ENCODE measurements at regions not wholly inside any gene's neighbourhood (a gene's known extent, or its start where the extent isn't known, plus 50 kb on each side); places are given as distances from the start of the nearest gene placed in this dataset.

DNA sequence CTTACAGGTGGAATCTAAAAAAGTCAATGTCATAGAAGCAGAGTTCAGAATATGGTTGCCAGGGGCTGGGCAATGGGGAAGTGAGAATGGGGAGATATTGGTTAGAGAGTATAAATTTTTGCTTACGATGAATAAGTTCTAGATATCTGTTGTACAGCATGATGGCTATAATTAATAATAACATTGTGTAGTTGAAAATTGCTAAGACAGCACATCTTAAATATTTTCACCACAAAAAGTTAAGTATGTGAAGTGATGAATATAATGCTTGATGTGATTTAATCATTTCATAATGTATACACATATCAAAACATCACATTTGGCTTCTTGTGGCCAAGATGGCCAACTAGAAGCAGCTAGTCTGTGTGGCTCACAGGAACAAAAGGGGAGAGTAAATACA lies 425.9 kb upstream of the ACO1 start:
- ChIA-PET CTCF (no interaction called here), POLR2A (no interaction called here)
- no peaks in the 10 kb centered on the region for H3K36me3 ChIP-seq (ENCODE audit: control insufficient read depth in 2 of 2, insufficient read depth in 1 of 2, low read length in 2 of 2)
- no peak overlapping the region for H3K27ac ChIP-seq (ENCODE audit: extremely low read depth, low read depth, low read length)
- TF ChIP-seq ZNF354C (tag by site-specific recombination; IDR thresholded peaks at IDR 0.05; ENCODE audit: borderline replicate concordance, low read depth), result no peak
- TF ChIP-seq, protein P1, sequence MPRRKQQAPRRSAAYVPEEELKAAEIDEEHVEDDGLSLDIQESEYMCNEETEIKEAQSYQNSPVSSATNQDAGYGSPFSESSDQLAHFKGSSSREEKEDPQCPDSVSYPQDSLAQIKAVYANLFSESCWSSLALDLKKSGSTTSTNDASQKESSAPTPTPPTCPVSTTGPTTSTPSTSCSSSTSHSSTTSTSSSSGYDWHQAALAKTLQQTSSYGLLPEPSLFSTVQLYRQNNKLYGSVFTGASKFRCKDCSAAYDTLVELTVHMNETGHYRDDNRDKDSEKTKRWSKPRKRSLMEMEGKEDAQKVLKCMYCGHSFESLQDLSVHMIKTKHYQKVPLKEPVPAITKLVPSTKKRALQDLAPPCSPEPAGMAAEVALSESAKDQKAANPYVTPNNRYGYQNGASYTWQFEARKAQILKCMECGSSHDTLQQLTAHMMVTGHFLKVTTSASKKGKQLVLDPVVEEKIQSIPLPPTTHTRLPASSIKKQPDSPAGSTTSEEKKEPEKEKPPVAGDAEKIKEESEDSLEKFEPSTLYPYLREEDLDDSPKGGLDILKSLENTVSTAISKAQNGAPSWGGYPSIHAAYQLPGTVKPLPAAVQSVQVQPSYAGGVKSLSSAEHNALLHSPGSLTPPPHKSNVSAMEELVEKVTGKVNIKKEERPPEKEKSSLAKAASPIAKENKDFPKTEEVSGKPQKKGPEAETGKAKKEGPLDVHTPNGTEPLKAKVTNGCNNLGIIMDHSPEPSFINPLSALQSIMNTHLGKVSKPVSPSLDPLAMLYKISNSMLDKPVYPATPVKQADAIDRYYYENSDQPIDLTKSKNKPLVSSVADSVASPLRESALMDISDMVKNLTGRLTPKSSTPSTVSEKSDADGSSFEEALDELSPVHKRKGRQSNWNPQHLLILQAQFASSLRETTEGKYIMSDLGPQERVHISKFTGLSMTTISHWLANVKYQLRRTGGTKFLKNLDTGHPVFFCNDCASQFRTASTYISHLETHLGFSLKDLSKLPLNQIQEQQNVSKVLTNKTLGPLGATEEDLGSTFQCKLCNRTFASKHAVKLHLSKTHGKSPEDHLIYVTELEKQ (tag by site-specific recombination; IDR thresholded peaks at IDR 0.05; ENCODE audit: borderline replicate concordance), result no peak
- no peak for TF ChIP-seq PBX3 (CRISPR knock-in tag; IDR thresholded peaks at IDR 0.05)
- TF ChIP-seq ZNF366 (tag by site-specific recombination; conservative IDR thresholded peaks at IDR 0.05), result no peak
- TF ChIP-seq ZNF639 (tag by site-specific recombination; IDR thresholded peaks at IDR 0.05), result no peak
- no peak for TF ChIP-seq GLIS1 (tag by site-specific recombination; IDR thresholded peaks at IDR 0.05)
- no peak for TF ChIP-seq OVOL3 (tag by site-specific recombination; IDR thresholded peaks at IDR 0.05)
- TF ChIP-seq ZNF621 (tag by site-specific recombination; IDR thresholded peaks at IDR 0.05), result no peak
- no peak overlapping the region for H3K4me3 ChIP-seq (ENCODE audit: low read depth, low read length)
- no peaks in the 10 kb centered on the region for H3K4me1 ChIP-seq (ENCODE audit: control insufficient read depth, insufficient read depth, low read length)
- H3K9me3 ChIP-seq (ENCODE audit: control insufficient read depth, insufficient read depth, low read depth, low read length), result no peaks in the 10 kb centered on the region

DNA sequence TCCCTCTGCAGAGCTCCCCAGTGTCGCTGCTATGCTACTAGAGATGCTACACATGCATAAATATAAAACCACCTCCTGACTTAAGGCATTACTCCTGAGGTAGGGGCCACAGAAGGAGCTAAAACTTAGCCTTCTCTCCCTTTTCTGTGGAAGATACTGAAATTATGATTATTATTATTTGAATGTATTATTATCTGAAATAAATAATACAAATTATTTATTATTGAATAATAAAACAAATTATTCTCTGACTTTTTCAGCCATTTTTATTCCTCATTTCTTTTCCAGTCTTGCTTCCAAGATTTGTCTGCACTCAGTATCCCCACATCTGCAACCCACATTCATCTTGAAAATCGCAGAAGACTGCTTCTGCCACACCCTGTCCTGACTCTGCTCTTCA lies 414.9 kb upstream of the ACO1 start:
- H3K27ac ChIP-seq (ENCODE audit: extremely low read depth, low read depth, low read length), result no peak overlapping the region
- no peaks in the 10 kb centered on the region for H3K9me3 ChIP-seq (ENCODE audit: control insufficient read depth, insufficient read depth, low read depth, low read length)
- no peaks in the 10 kb centered on the region for H3K36me3 ChIP-seq (ENCODE audit: control insufficient read depth in 2 of 2, insufficient read depth in 1 of 2, low read length in 2 of 2)
- no peak overlapping the region for H3K4me3 ChIP-seq (ENCODE audit: low read depth, low read length)
- TF ChIP-seq SETDB1 (IDR thresholded peaks at IDR 0.05; ENCODE audit: insufficient read length, low read length), result no peak
- no peak for TF ChIP-seq ZNF585B (tag by site-specific recombination; IDR thresholded peaks at IDR 0.05)
- TF ChIP-seq ZBTB21 (tag by site-specific recombination; IDR thresholded peaks at IDR 0.05), result no peak
- no peak for TF ChIP-seq ZNF311 (tag by site-specific recombination; IDR thresholded peaks at IDR 0.05; ENCODE audit: borderline replicate concordance)
- TF ChIP-seq ZNF843 (tag by site-specific recombination; IDR thresholded peaks at IDR 0.05), result no peak
- TF ChIP-seq YY2 (tag by site-specific recombination; IDR thresholded peaks at IDR 0.05), result no peak
- TF ChIP-seq ZNF549 (tag by site-specific recombination; IDR thresholded peaks at IDR 0.05), result no peak
- no peak for TF ChIP-seq ZNF560 (tag by site-specific recombination; IDR thresholded peaks at IDR 0.05; ENCODE audit: borderline replicate concordance)
- no peak for TF ChIP-seq ZNF677 (tag by site-specific recombination; IDR thresholded peaks at IDR 0.05)
- TF ChIP-seq ZNF623 (tag by site-specific recombination; IDR thresholded peaks at IDR 0.05), result no peak
- no peak for TF ChIP-seq ZBTB26 (tag by site-specific recombination; optimal IDR thresholded peaks at IDR 0.05)
- no peak for TF ChIP-seq KLF10 (tag by site-specific recombination; IDR thresholded peaks at IDR 0.05)
- TF ChIP-seq ZFP37 (tag by site-specific recombination; IDR thresholded peaks at IDR 0.05), result no peak
- no peak for TF ChIP-seq ZNF324 (tag by site-specific recombination; IDR thresholded peaks at IDR 0.05)
- TF ChIP-seq YY1 (tag by site-specific recombination; IDR thresholded peaks at IDR 0.05), result no peak
- H3K4me1 ChIP-seq (ENCODE audit: control insufficient read depth, insufficient read depth, low read length), result no peaks in the 10 kb centered on the region
- ChIA-PET POLR2A (no interaction called here), CTCF (no interaction called here)

Data from HEK293 (cell line).